Neural cell (in vitro differentiated cells): ENCODE measurements at regions not wholly inside any gene's neighbourhood (a gene's known extent, or its start where the extent isn't known, plus 50 kb on each side); places are given as distances from the start of the nearest gene placed in this dataset.

Source experiments
- H2AFZ ChIP-seq: fragments of 200-600, 300-800 bp; sonication (generic), shearing (Covaris generic); 2 replicates; pipeline ENCODE4 v1.6.0; 2014; ENCODE audit warnings: low read depth, mild to moderate bottlenecking, antibody characterized with exemption, low read length, moderate library complexity
- H3F3A ChIP-seq: fragments of 200-600 bp; shearing (Covaris generic); 2 replicates; pipeline ENCODE4 v1.6.1; 2016; ENCODE audit warnings: mild to moderate bottlenecking, moderate library complexity, mixed read lengths, antibody characterized with exemption, low read length; ENCODE audit not compliant: insufficient read depth, poor library complexity, severe bottlenecking
- H3K27ac ChIP-seq: fragments of 200-600, 300-800 bp; sonication (generic), shearing (Covaris generic); 2 replicates; pipeline ENCODE4 v1.5.1; 2014; ENCODE audit warnings: mild to moderate bottlenecking, low read length, moderate library complexity
- H3K27me3 ChIP-seq: fragments of 300-800, 200-600 bp; sonication (generic), shearing (Covaris generic); 2 replicates; pipeline ENCODE4 v1.6.0; 2014; ENCODE audit warnings: mild to moderate bottlenecking, low read depth, low read length, moderate library complexity; ENCODE audit not compliant: insufficient read depth
- H3K36me3 ChIP-seq: fragments of 300-800, 200-600 bp; sonication (generic), shearing (Covaris generic); 2 replicates; pipeline ENCODE4 v1.5.1; 2014; ENCODE audit warnings: mild to moderate bottlenecking, antibody characterized with exemption, low read length, moderate library complexity; ENCODE audit not compliant: insufficient read depth
- H3K4me2 ChIP-seq: fragments of 300-800, 200-600 bp; sonication (generic), shearing (Covaris generic); 2 replicates; pipeline ENCODE4 v1.6.0; 2014; ENCODE audit warnings: mild to moderate bottlenecking, low read length
- H3K4me3 ChIP-seq: fragments of 300-800, 200-600 bp; sonication (generic), shearing (Covaris generic); 2 replicates; pipeline ENCODE4 v1.5.1; 2014; ENCODE audit warnings: mild to moderate bottlenecking, low read length, moderate library complexity
- H3K79me2 ChIP-seq: fragments of 200-600 bp; shearing (Covaris generic); replicated peaks from 2 replicates; pipeline ENCODE4 v1.6.0; 2014; ENCODE audit warnings: mild to moderate bottlenecking, low read length, moderate library complexity; ENCODE audit not compliant: insufficient read depth
- H3K9ac ChIP-seq: fragments of 300-800, 200-600 bp; sonication (generic), shearing (Covaris generic); 2 replicates; pipeline ENCODE4 v1.6.1; 2016; ENCODE audit warnings: mild to moderate bottlenecking, low read length, mixed read lengths
- H3K9me2 ChIP-seq: fragments of 200-600 bp; shearing (Covaris generic); 2 replicates; pipeline ENCODE4 v1.6.1; 2016; ENCODE audit warnings: mild to moderate bottlenecking, low read length, mixed read lengths; ENCODE audit not compliant: insufficient read depth
- H3K9me3 ChIP-seq: fragments of 200-600, 300-800 bp; sonication (generic), shearing (Covaris generic); 2 replicates; pipeline ENCODE4 v1.6.1; 2016; ENCODE audit warnings: mild to moderate bottlenecking, mixed run types, low read length, moderate library complexity, mixed read lengths
- H4K20me1 ChIP-seq: fragments of 200-600 bp; shearing (Covaris generic); 2 replicates; pipeline ENCODE4 v1.6.1; 2016; ENCODE audit warnings: mild to moderate bottlenecking, mixed run types; ENCODE audit not compliant: insufficient read depth
- CTCF ChIP-seq: fragments of 450-650 bp; IDR thresholded peaks from 2 replicates; pipeline ENCODE4 v1.5.1; 2014; ENCODE audit warnings: antibody characterized with exemption, mild to moderate bottlenecking, moderate library complexity; ENCODE audit not compliant: poor library complexity, severe bottlenecking
- EP300 ChIP-seq: fragments of 450-650 bp; conservative IDR thresholded peaks from 2 replicates; pipeline ENCODE4 v1.6.1; 2014; ENCODE audit warnings: antibody characterized with exemption, mild to moderate bottlenecking, moderate library complexity; ENCODE audit not compliant: poor library complexity, severe bottlenecking
- EZH2 ChIP-seq: fragments of 200-600, 300-800 bp; shearing (Covaris generic), sonication (generic); IDR thresholded peaks from 2 replicates; pipeline ENCODE4 v1.6.1; 2014; ENCODE audit warnings: antibody characterized with exemption, low read length, borderline replicate concordance, mild to moderate bottlenecking; ENCODE audit not compliant: insufficient read depth, poor library complexity, severe bottlenecking
- MXI1 ChIP-seq: fragments of 450-650 bp; conservative IDR thresholded peaks from 2 replicates; pipeline ENCODE4 v1.6.1; 2014; ENCODE audit warnings: antibody characterized with exemption, mild to moderate bottlenecking; ENCODE audit not compliant: poor library complexity, severe bottlenecking
- POLR2AphosphoS5 ChIP-seq: IDR thresholded peaks from 2 replicates; pipeline ENCODE4 v1.6.1; 2012
- RAD21 ChIP-seq: fragments of 450-650 bp; conservative IDR thresholded peaks from 2 replicates; pipeline ENCODE4 v1.6.1; 2014; ENCODE audit warnings: antibody characterized with exemption, mild to moderate bottlenecking, moderate library complexity
- REST ChIP-seq: IDR thresholded peaks from 2 replicates; pipeline ENCODE4 v1.6.1; 2012; ENCODE audit warnings: borderline replicate concordance
- SMC3 ChIP-seq: fragments of 450-650 bp; conservative IDR thresholded peaks from 2 replicates; pipeline ENCODE4 v1.6.1; 2014; ENCODE audit warnings: antibody characterized with exemption, mild to moderate bottlenecking, moderate library complexity; ENCODE audit not compliant: poor library complexity
- TAF1 ChIP-seq: IDR thresholded peaks from 2 replicates; pipeline ENCODE4 v1.6.1; 2012; ENCODE audit warnings: low read depth

- Histone ChIP-seq H3K9me3 (no peaks in the 10 kb centered on the region), H3K4me3 (no peak overlapping the region), H3K79me2 (no peaks in the 10 kb centered on the region), H4K20me1 (no peaks in the 10 kb centered on the region), H3K36me3 (no peaks in the 10 kb centered on the region), H3K9ac (no peak overlapping the region), H3K27me3 (no peaks in the 10 kb centered on the region), H2AFZ (no peak overlapping the region), H3K4me2 (no peak overlapping the region), H3K27ac (no peak overlapping the region), H3F3A (no peaks in the 10 kb centered on the region), H3K9me2 (no peaks in the 10 kb centered on the region)
- TF ChIP-seq REST = no peak
- TF ChIP-seq EP300 = no peak
- no peak for TF ChIP-seq TAF1
- no peak for TF ChIP-seq POLR2AphosphoS5
- no peak for TF ChIP-seq MXI1
- TF ChIP-seq RAD21 = no peak
- TF ChIP-seq SMC3 = no peak
- no peak for TF ChIP-seq CTCF
- no peak for TF ChIP-seq EZH2
Measured at GRCh38 chr13:38570706-38571105, 116.2 kb upstream of the FREM2 start.

- Histone ChIP-seq H3K4me3 (no peak overlapping the region), H3K27ac (no peak overlapping the region), H3K9me2 (no peaks in the 10 kb centered on the region), H3K79me2 (no peaks in the 10 kb centered on the region), H3K36me3 (no peaks in the 10 kb centered on the region), H3K27me3 (no peaks in the 10 kb centered on the region), H3K9ac (no peak overlapping the region), H2AFZ (no peak overlapping the region), H3K4me2 (no peak overlapping the region), H4K20me1 (no peaks in the 10 kb centered on the region), H3K9me3 (no peaks in the 10 kb centered on the region), H3F3A (no peaks in the 10 kb centered on the region)
- TF ChIP-seq SMC3 (no peak), RAD21 (no peak), EP300 (no peak), TAF1 (no peak), MXI1 (no peak), CTCF (no peak), POLR2AphosphoS5 (no peak), REST (no peak), EZH2 (no peak)
Measured at GRCh38 chr13:38575427-38575826, 111.5 kb upstream of the FREM2 start.
